WTC11 (cell line): ENCODE measurements at regions not wholly inside any gene's neighbourhood (a gene's known extent, or its start where the extent isn't known, plus 50 kb on each side); places are given as distances from the start of the nearest gene placed in this dataset.

Source experiments
- FOXJ3 ChIP-seq: sonication (generic); formaldehyde crosslinking; IDR thresholded peaks from 2 replicates; pipeline ENCODE4 v1.9.0; 2021; ENCODE audit warnings: missing genetic modification reagents, mild to moderate bottlenecking, borderline replicate concordance
- SMAD4 ChIP-seq: sonication (generic); formaldehyde crosslinking; IDR thresholded peaks from 2 replicates; pipeline ENCODE4 v1.8.0; 2022; ENCODE audit warnings: mild to moderate bottlenecking, missing genetic modification reagents
- TF ChIP-seq, protein P1 (sequence below): sonication (generic); formaldehyde crosslinking; IDR thresholded peaks from 2 replicates; pipeline ENCODE4 v1.8.0; 2023; ENCODE audit warnings: missing genetic modification reagents

GRCh38 chr2:147468963-147469362 lies 375.9 kb upstream of the ACVR2A start:
- no peak for TF ChIP-seq FOXJ3 (CRISPR knock-in tag)
- TF ChIP-seq, protein P1, sequence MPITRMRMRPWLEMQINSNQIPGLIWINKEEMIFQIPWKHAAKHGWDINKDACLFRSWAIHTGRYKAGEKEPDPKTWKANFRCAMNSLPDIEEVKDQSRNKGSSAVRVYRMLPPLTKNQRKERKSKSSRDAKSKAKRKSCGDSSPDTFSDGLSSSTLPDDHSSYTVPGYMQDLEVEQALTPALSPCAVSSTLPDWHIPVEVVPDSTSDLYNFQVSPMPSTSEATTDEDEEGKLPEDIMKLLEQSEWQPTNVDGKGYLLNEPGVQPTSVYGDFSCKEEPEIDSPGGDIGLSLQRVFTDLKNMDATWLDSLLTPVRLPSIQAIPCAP (CRISPR knock-in tag), result no peak
- TF ChIP-seq SMAD4 (CRISPR knock-in tag), result no peak
